Neural cell (in vitro differentiated cells): ENCODE measurements at regions not wholly inside any gene's neighbourhood (a gene's known extent, or its start where the extent isn't known, plus 50 kb on each side); places are given as distances from the start of the nearest gene placed in this dataset.

Experiments
- H2AFZ ChIP-seq: fragments of 200-600, 300-800 bp; sonication (generic), shearing (Covaris generic); 2 replicates; pipeline ENCODE4 v1.6.0; 2014; ENCODE audit warnings: low read depth, mild to moderate bottlenecking, antibody characterized with exemption, low read length, moderate library complexity
- H3F3A ChIP-seq: fragments of 200-600 bp; shearing (Covaris generic); 2 replicates; pipeline ENCODE4 v1.6.1; 2016; ENCODE audit warnings: mild to moderate bottlenecking, moderate library complexity, mixed read lengths, antibody characterized with exemption, low read length; ENCODE audit not compliant: insufficient read depth, poor library complexity, severe bottlenecking
- H3K27ac ChIP-seq: fragments of 200-600, 300-800 bp; sonication (generic), shearing (Covaris generic); 2 replicates; pipeline ENCODE4 v1.5.1; 2014; ENCODE audit warnings: mild to moderate bottlenecking, low read length, moderate library complexity
- H3K27me3 ChIP-seq: fragments of 300-800, 200-600 bp; sonication (generic), shearing (Covaris generic); 2 replicates; pipeline ENCODE4 v1.6.0; 2014; ENCODE audit warnings: mild to moderate bottlenecking, low read depth, low read length, moderate library complexity; ENCODE audit not compliant: insufficient read depth
- H3K36me3 ChIP-seq: fragments of 300-800, 200-600 bp; sonication (generic), shearing (Covaris generic); 2 replicates; pipeline ENCODE4 v1.5.1; 2014; ENCODE audit warnings: mild to moderate bottlenecking, antibody characterized with exemption, low read length, moderate library complexity; ENCODE audit not compliant: insufficient read depth
- H3K4me2 ChIP-seq: fragments of 300-800, 200-600 bp; sonication (generic), shearing (Covaris generic); 2 replicates; pipeline ENCODE4 v1.6.0; 2014; ENCODE audit warnings: mild to moderate bottlenecking, low read length
- H3K4me3 ChIP-seq: fragments of 300-800, 200-600 bp; sonication (generic), shearing (Covaris generic); 2 replicates; pipeline ENCODE4 v1.5.1; 2014; ENCODE audit warnings: mild to moderate bottlenecking, low read length, moderate library complexity
- H3K79me2 ChIP-seq: fragments of 200-600 bp; shearing (Covaris generic); replicated peaks from 2 replicates; pipeline ENCODE4 v1.6.0; 2014; ENCODE audit warnings: mild to moderate bottlenecking, low read length, moderate library complexity; ENCODE audit not compliant: insufficient read depth
- H3K9ac ChIP-seq: fragments of 300-800, 200-600 bp; sonication (generic), shearing (Covaris generic); 2 replicates; pipeline ENCODE4 v1.6.1; 2016; ENCODE audit warnings: mild to moderate bottlenecking, low read length, mixed read lengths
- H3K9me2 ChIP-seq: fragments of 200-600 bp; shearing (Covaris generic); 2 replicates; pipeline ENCODE4 v1.6.1; 2016; ENCODE audit warnings: mild to moderate bottlenecking, low read length, mixed read lengths; ENCODE audit not compliant: insufficient read depth
- H3K9me3 ChIP-seq: fragments of 200-600, 300-800 bp; sonication (generic), shearing (Covaris generic); 2 replicates; pipeline ENCODE4 v1.6.1; 2016; ENCODE audit warnings: mild to moderate bottlenecking, mixed run types, low read length, moderate library complexity, mixed read lengths
- H4K20me1 ChIP-seq: fragments of 200-600 bp; shearing (Covaris generic); 2 replicates; pipeline ENCODE4 v1.6.1; 2016; ENCODE audit warnings: mild to moderate bottlenecking, mixed run types; ENCODE audit not compliant: insufficient read depth
- CTCF ChIP-seq: fragments of 450-650 bp; IDR thresholded peaks from 2 replicates; pipeline ENCODE4 v1.5.1; 2014; ENCODE audit warnings: antibody characterized with exemption, mild to moderate bottlenecking, moderate library complexity; ENCODE audit not compliant: poor library complexity, severe bottlenecking
- EP300 ChIP-seq: fragments of 450-650 bp; conservative IDR thresholded peaks from 2 replicates; pipeline ENCODE4 v1.6.1; 2014; ENCODE audit warnings: antibody characterized with exemption, mild to moderate bottlenecking, moderate library complexity; ENCODE audit not compliant: poor library complexity, severe bottlenecking
- EZH2 ChIP-seq: fragments of 200-600, 300-800 bp; shearing (Covaris generic), sonication (generic); IDR thresholded peaks from 2 replicates; pipeline ENCODE4 v1.6.1; 2014; ENCODE audit warnings: antibody characterized with exemption, low read length, borderline replicate concordance, mild to moderate bottlenecking; ENCODE audit not compliant: insufficient read depth, poor library complexity, severe bottlenecking
- MXI1 ChIP-seq: fragments of 450-650 bp; conservative IDR thresholded peaks from 2 replicates; pipeline ENCODE4 v1.6.1; 2014; ENCODE audit warnings: antibody characterized with exemption, mild to moderate bottlenecking; ENCODE audit not compliant: poor library complexity, severe bottlenecking
- POLR2AphosphoS5 ChIP-seq: IDR thresholded peaks from 2 replicates; pipeline ENCODE4 v1.6.1; 2012
- RAD21 ChIP-seq: fragments of 450-650 bp; conservative IDR thresholded peaks from 2 replicates; pipeline ENCODE4 v1.6.1; 2014; ENCODE audit warnings: antibody characterized with exemption, mild to moderate bottlenecking, moderate library complexity
- REST ChIP-seq: IDR thresholded peaks from 2 replicates; pipeline ENCODE4 v1.6.1; 2012; ENCODE audit warnings: borderline replicate concordance
- SMC3 ChIP-seq: fragments of 450-650 bp; conservative IDR thresholded peaks from 2 replicates; pipeline ENCODE4 v1.6.1; 2014; ENCODE audit warnings: antibody characterized with exemption, mild to moderate bottlenecking, moderate library complexity; ENCODE audit not compliant: poor library complexity
- TAF1 ChIP-seq: IDR thresholded peaks from 2 replicates; pipeline ENCODE4 v1.6.1; 2012; ENCODE audit warnings: low read depth

GRCh38 chr4:62256479-62256878 is 1056.4 kb downstream of the ADGRL3 start:
- Histone ChIP-seq H3F3A (no peaks in the 10 kb centered on the region), H3K27me3 (no peaks in the 10 kb centered on the region), H2AFZ (no peak overlapping the region), H3K36me3 (no peaks in the 10 kb centered on the region), H3K4me3 (no peak overlapping the region), H3K79me2 (no peaks in the 10 kb centered on the region), H3K9me3 (no peaks in the 10 kb centered on the region), H3K9me2 (no peaks in the 10 kb centered on the region), H3K27ac (no peak overlapping the region), H3K4me2 (no peak overlapping the region), H3K9ac (no peak overlapping the region), H4K20me1 (no peaks in the 10 kb centered on the region)
- TF ChIP-seq TAF1 = no peak
- TF ChIP-seq SMC3 = no peak
- TF ChIP-seq CTCF = no peak
- TF ChIP-seq MXI1 = no peak
- no peak for TF ChIP-seq POLR2AphosphoS5
- TF ChIP-seq REST = no peak

DNA sequence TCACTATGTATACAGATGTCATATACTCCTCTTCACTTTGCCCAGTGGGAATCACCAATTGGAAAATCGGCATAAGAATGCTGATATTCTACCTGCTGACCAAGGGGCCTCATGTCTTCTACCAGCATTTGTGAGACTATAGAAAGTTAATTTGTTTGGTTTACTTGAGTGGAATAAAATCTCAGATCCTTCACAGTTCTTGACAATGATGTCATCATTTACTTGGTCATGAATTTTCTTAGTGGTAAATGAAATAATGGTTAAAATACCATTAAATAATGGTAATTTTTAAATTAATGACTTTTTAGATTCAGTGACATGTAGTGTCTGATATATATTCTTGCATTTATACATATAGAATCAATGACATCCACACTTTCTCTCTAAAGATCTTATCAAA is 1052.6 kb downstream of the ADGRL3 start:
- H2AFZ ChIP-seq = no peak overlapping the region
- no peaks in the 10 kb centered on the region for H3F3A ChIP-seq
- TF ChIP-seq POLR2AphosphoS5 (no peak), SMC3 (no peak), MXI1 (no peak), TAF1 (no peak), EZH2 (no peak), CTCF (no peak), RAD21 (no peak), REST (no peak), EP300 (no peak)
- no peaks in the 10 kb centered on the region for H3K9me3 ChIP-seq
- no peak overlapping the region for H3K27ac ChIP-seq
- H3K9ac ChIP-seq = no peak overlapping the region
- H4K20me1 ChIP-seq = no peaks in the 10 kb centered on the region
- H3K4me2 ChIP-seq = no peak overlapping the region
- H3K27me3 ChIP-seq = no peaks in the 10 kb centered on the region
- no peaks in the 10 kb centered on the region for H3K9me2 ChIP-seq
- H3K79me2 ChIP-seq = no peaks in the 10 kb centered on the region
- H3K36me3 ChIP-seq = no peaks in the 10 kb centered on the region
- H3K4me3 ChIP-seq = no peak overlapping the region
